A549 (cell line): ENCODE measurements at regions not wholly inside any gene's neighbourhood (a gene's known extent, or its start where the extent isn't known, plus 50 kb on each side); places are given as distances from the start of the nearest gene placed in this dataset.

Source experiments
- BHLHE40 ChIP-seq: IDR thresholded peaks from 2 replicates; pipeline ENCODE4 v1.6.1; 2012; ENCODE audit warnings: low read depth, low read length, inconsistent platforms
- CTCF ChIP-seq: fragments of >200 bp; sonication (Bioruptor Twin); formaldehyde crosslinking; IDR thresholded peaks from 3 replicates; pipeline ENCODE4 v1.5.1; 2016
- EP300 ChIP-seq, 2 experiments: fragments of >200 bp; sonication (Bioruptor Twin); formaldehyde crosslinking; IDR thresholded peaks; 2 replicates in 1 of 2; 3 replicates in 1 of 2; pipeline ENCODE4 v1.6.1; 2016 to 2017
- FOSB ChIP-seq: fragments of 250-450 bp; sonication (Bioruptor Pico); IDR thresholded peaks from 2 replicates; pipeline ENCODE4 v1.5.0; 2020; ENCODE audit warnings: mild to moderate bottlenecking, moderate library complexity
- HOXA7 ChIP-seq: fragments of 250-450 bp; sonication (Bioruptor Pico); IDR thresholded peaks from 2 replicates; pipeline ENCODE4 v1.5.0; 2020; ENCODE audit warnings: mild to moderate bottlenecking, moderate library complexity
- KDM1A ChIP-seq: fragments of 200-600 bp; sonication (generic); IDR thresholded peaks from 2 replicates; pipeline ENCODE4 v1.6.1; 2016; ENCODE audit warnings: low read depth, mild to moderate bottlenecking
- POLR2A ChIP-seq: IDR thresholded peaks from 2 replicates; pipeline ENCODE4 v1.6.1; 2012; ENCODE audit warnings: mild to moderate bottlenecking, low read length
- RAD21 ChIP-seq, 2 experiments: fragments of >200 bp in 1 of 2; sonication (Bioruptor Twin) in 1 of 2; formaldehyde crosslinking in 1 of 2; IDR thresholded peaks in 1 of 2; conservative IDR thresholded peaks in 1 of 2; 2 replicates in 1 of 2; 3 replicates in 1 of 2; pipeline ENCODE4 v1.6.1; 2012 to 2018; ENCODE audit warnings: inconsistent platforms in 1 of 2
- RCOR1 ChIP-seq: fragments of 150-350 bp; IDR thresholded peaks from 2 replicates; pipeline ENCODE4 v1.6.1; 2014; ENCODE audit warnings: antibody characterized with exemption, low read length, low read depth
- RFX5 ChIP-seq: fragments of 450-650 bp; IDR thresholded peaks from 2 replicates; pipeline ENCODE4 v1.7.1; 2014; ENCODE audit warnings: antibody characterized with exemption, mild to moderate bottlenecking, moderate library complexity
- SMC3 ChIP-seq: fragments of >200 bp; sonication (Bioruptor Twin); formaldehyde crosslinking; IDR thresholded peaks from 3 replicates; pipeline ENCODE4 v1.6.1; 2018; ENCODE audit warnings: inconsistent platforms

GRCh38 chr6:164258421-164258820 is 843.9 kb downstream of the QKI start:
- no peak for TF ChIP-seq CTCF
- no peak for TF ChIP-seq BHLHE40
- no peak for TF ChIP-seq KDM1A
- TF ChIP-seq RCOR1: no peak
- no peak for TF ChIP-seq SMC3
- TF ChIP-seq POLR2A: no peak
- TF ChIP-seq EP300 (IDR thresholded peaks at IDR 0.05): no peak
- no peak for TF ChIP-seq RFX5
- TF ChIP-seq FOSB (CRISPR knock-in tag): no peak
- TF ChIP-seq RAD21 (conservative IDR thresholded peaks at IDR 0.05 in 1 of 2, IDR thresholded peaks at IDR 0.05 in 1 of 2): no peak
- no peak for TF ChIP-seq HOXA7 (CRISPR knock-in tag)
